ENCODE measurements at regions not wholly inside any gene's neighbourhood (a gene's known extent, or its start where the extent isn't known, plus 50 kb on each side); places are given as distances from the start of the nearest gene placed in this dataset.

GRCh38 chr1:4317207-4317606, 337.2 kb upstream of the AJAP1 start:
- TF ChIP-seq, protein P1, sequence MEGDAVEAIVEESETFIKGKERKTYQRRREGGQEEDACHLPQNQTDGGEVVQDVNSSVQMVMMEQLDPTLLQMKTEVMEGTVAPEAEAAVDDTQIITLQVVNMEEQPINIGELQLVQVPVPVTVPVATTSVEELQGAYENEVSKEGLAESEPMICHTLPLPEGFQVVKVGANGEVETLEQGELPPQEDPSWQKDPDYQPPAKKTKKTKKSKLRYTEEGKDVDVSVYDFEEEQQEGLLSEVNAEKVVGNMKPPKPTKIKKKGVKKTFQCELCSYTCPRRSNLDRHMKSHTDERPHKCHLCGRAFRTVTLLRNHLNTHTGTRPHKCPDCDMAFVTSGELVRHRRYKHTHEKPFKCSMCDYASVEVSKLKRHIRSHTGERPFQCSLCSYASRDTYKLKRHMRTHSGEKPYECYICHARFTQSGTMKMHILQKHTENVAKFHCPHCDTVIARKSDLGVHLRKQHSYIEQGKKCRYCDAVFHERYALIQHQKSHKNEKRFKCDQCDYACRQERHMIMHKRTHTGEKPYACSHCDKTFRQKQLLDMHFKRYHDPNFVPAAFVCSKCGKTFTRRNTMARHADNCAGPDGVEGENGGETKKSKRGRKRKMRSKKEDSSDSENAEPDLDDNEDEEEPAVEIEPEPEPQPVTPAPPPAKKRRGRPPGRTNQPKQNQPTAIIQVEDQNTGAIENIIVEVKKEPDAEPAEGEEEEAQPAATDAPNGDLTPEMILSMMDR (IDR thresholded peaks at IDR 0.05), result no peak
- H3K4me3 ChIP-seq, result no peak overlapping the region
- no peak for DNase-seq
- H3K4me1 ChIP-seq (ENCODE audit: low read depth), result no peaks in the 10 kb centered on the region
- peaks cover 12% of the 10 kb centered on the region for H3K9me3 ChIP-seq
- no peak for ATAC-seq
- intact Hi-C loops (cut with DNase I, micrococcal nuclease), result no loop called here
- H3K36me3 ChIP-seq (ENCODE audit: low read depth), result no peaks in the 10 kb centered on the region

GRCh38 chr1:4318720-4319119, 335.7 kb upstream of the AJAP1 start:
- Histone ChIP-seq H3K4me1 (ENCODE audit: low read depth) (no peaks in the 10 kb centered on the region), H3K4me3 (no peak overlapping the region), H3K36me3 (ENCODE audit: low read depth) (no peaks in the 10 kb centered on the region), H3K9me3 (peaks cover 12% of the 10 kb centered on the region)
- DNase-seq, result no peak
- ATAC-seq, result no peak
- intact Hi-C loops (cut with DNase I, micrococcal nuclease), result no loop called here
- TF ChIP-seq, protein P1 (IDR thresholded peaks at IDR 0.05), result no peak

DNA sequence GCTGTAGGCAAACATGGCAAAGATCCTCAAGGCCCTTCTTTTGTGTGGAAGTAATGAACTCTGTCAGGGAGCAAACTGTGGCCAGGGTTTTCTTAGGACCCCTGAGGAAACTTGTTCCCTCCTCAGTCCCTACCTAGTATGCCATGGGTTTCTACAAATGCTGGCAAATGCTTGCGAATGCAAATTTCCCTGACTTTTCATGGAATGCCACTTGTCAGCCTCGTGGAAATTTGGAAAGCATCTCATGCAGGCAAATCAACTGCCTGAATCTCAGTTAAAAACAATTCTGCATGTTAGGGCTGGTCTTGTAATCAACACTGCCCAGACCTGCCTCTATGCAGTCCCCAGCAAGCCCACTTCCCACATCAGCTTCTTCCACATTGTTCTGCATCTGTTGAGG, 334.9 kb upstream of the AJAP1 start:
- no peak overlapping the region for H3K4me3 ChIP-seq
- H3K36me3 ChIP-seq (ENCODE audit: low read depth), result no peaks in the 10 kb centered on the region
- no peak for ATAC-seq
- DNase-seq, result no peak
- TF ChIP-seq, protein P1 (IDR thresholded peaks at IDR 0.05), result no peak
- no peaks in the 10 kb centered on the region for H3K4me1 ChIP-seq (ENCODE audit: low read depth)
- intact Hi-C loops (cut with DNase I, micrococcal nuclease), result no loop called here
- H3K9me3 ChIP-seq, result peaks cover 5% of the 10 kb centered on the region

DNA sequence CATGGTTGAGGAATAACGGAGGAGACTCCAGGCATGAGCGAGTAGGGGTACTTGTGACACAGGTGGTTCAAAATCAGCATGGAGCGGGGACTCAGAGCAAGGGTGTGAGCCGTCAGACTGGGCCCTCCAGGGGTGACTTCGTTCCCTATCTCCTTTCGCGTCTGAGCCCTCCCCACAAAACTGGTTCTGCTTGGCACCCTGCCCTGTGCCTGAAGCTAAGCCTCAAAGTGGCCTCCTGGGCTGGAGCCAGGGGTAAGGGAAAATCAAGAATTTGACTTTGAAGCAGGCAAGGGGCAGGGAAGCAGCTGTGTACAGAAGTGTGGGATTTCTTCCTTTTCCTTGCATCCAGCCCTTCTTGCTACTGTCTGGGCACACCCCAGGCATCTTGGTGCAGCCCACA, 331.5 kb upstream of the AJAP1 start:
- no peaks in the 10 kb centered on the region for H3K4me1 ChIP-seq (ENCODE audit: low read depth)
- H3K9me3 ChIP-seq, result no peaks in the 10 kb centered on the region
- TF ChIP-seq, protein P1 (IDR thresholded peaks at IDR 0.05), result no peak
- DNase-seq (no peak), ATAC-seq (no peak)
- no peaks in the 10 kb centered on the region for H3K36me3 ChIP-seq (ENCODE audit: low read depth)
- H3K4me3 ChIP-seq, result no peak overlapping the region
- intact Hi-C loops (cut with DNase I, micrococcal nuclease), result no loop called here

DNA sequence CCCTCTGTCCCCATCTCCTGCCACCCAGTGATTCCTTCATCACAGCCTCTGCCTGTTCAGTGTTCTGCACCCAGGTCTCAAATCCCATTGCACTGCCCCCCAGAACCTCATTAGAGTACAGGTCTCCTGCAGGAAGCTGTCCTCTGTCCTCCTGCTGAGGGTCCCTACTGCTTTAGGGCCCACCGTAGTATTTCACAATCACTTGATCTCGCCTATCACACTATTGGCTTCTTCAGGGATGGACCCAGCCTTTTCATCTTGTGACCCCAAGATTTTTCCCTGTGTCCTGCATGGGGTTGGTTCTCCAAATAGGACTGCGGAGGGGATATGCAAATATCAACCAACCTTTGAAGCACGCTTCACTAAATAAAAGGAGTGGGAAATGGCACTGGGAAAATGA, 331.1 kb upstream of the AJAP1 start:
- Histone ChIP-seq H3K36me3 (ENCODE audit: low read depth) (no peaks in the 10 kb centered on the region), H3K4me1 (ENCODE audit: low read depth) (no peaks in the 10 kb centered on the region), H3K4me3 (no peak overlapping the region), H3K9me3 (no peaks in the 10 kb centered on the region)
- no peak for DNase-seq
- intact Hi-C loops (cut with DNase I, micrococcal nuclease), result no loop called here
- TF ChIP-seq, protein P1 (IDR thresholded peaks at IDR 0.05), result no peak
- ATAC-seq, result no peak

- intact Hi-C loops (cut with DNase I, micrococcal nuclease), result no loop called here
- Histone ChIP-seq H3K36me3 (ENCODE audit: low read depth) (no peaks in the 10 kb centered on the region), H3K4me1 (ENCODE audit: low read depth) (no peaks in the 10 kb centered on the region), H3K4me3 (no peak overlapping the region), H3K9me3 (no peaks in the 10 kb centered on the region)
- ATAC-seq (no peak), DNase-seq (no peak)
- TF ChIP-seq, protein P1 (IDR thresholded peaks at IDR 0.05), result no peak
Measured at GRCh38 chr1:4324525-4324924, 329.9 kb upstream of the AJAP1 start.

All from mucosa of descending colon (tissue), 3 donors.